ENCODE measurements at regions not wholly inside any gene's neighbourhood (a gene's known extent, or its start where the extent isn't known, plus 50 kb on each side); places are given as distances from the start of the nearest gene placed in this dataset.

DNA sequence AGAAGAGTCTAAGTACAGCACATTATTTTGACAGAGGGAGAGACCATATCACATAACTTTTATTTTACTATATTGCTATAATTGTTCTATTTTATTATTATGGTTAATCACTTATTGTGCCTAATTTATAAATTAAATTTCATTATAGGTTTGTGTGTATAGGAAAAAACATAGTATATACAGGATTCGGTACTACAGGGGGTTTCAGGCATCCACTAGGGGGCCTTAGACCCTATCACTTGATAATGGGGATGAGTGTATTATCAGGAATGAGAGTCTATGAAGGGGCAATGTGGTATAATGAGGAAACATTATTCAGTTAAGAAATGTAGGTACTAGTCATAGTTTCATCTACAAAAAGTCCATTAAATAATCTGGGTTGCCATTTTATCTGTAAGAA is 833.1 kb downstream of the C4orf33 start:
- DNase-seq (ENCODE audit: insufficient read length, low spot score) (no peak), FAIRE-seq (no peak)
- TF ChIP-seq POU2F2 (IDR thresholded peaks at IDR 0.05; ENCODE audit: low read depth, low read length) (no peak), POLR2AphosphoS5 (IDR thresholded peaks at IDR 0.05; ENCODE audit: low read depth, low read length) (no peak)

DNA sequence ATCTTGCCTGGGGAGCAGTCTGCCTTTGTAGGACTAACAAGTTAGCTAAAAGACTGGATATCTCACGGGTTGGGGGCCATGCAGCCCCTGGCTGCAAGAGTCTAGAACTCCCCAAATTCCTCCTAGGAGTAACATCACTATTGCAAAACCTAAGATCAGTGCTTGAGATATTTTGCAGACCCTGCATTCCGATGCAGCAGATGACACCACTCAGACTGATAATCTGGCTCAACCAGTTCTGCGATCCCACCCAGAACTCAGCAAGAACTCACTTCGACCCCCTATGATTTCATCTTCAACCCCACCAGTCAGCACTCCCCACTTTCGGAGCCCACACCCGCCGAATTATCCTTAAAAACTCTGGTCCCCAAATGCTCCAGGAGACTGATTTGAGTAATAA is 834.0 kb downstream of the C4orf33 start:
- TF ChIP-seq POU2F2 (IDR thresholded peaks at IDR 0.05; ENCODE audit: low read depth, low read length) (no peak), POLR2A (IDR thresholded peaks at IDR 0.05; ENCODE audit: low read depth, low read length) (no peak), TAF1 (IDR thresholded peaks at IDR 0.05; ENCODE audit: low read depth, low read length) (no peak), SPI1 (IDR thresholded peaks at IDR 0.05; ENCODE audit: low read depth, low read length) (no peak), PAX5 (IDR thresholded peaks at IDR 0.05; ENCODE audit: insufficient read depth, low read length, severe bottlenecking) (no peak), POLR2AphosphoS5 (IDR thresholded peaks at IDR 0.05; ENCODE audit: low read depth, low read length) (no peak)
- FAIRE-seq, result no peak
- no peak for DNase-seq (ENCODE audit: insufficient read length, low spot score)

DNA sequence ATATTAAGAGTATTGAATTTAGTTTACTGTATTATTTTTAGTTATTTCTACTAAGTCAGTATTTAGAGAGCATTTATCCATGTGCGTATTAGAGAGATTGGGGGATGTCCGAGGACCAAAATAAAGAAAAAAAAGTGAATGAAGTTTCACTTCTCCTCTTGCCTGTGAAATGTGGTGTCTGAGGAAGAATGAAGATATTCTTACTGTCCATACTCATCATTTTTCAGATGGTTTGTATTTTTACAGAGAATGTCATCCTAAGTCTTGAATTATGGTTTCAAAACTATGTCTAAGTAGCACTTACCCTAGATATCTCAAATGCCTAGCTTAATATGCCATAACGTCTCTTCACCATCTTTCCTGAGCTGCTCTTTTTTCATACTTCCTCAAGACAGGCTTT is 854.3 kb downstream of the C4orf33 start:
- DNase-seq (ENCODE audit: insufficient read length, low spot score) (no peak), FAIRE-seq (no peak)
- TF ChIP-seq PAX5 (IDR thresholded peaks at IDR 0.05; ENCODE audit: insufficient read depth, low read length, severe bottlenecking) (no peak), POU2F2 (IDR thresholded peaks at IDR 0.05; ENCODE audit: low read depth, low read length) (no peak), POLR2AphosphoS5 (IDR thresholded peaks at IDR 0.05; ENCODE audit: low read depth, low read length) (no peak), POLR2A (IDR thresholded peaks at IDR 0.05; ENCODE audit: low read depth, low read length) (no peak), TAF1 (IDR thresholded peaks at IDR 0.05; ENCODE audit: low read depth, low read length) (no peak), SPI1 (IDR thresholded peaks at IDR 0.05; ENCODE audit: low read depth, low read length) (no peak)

DNA sequence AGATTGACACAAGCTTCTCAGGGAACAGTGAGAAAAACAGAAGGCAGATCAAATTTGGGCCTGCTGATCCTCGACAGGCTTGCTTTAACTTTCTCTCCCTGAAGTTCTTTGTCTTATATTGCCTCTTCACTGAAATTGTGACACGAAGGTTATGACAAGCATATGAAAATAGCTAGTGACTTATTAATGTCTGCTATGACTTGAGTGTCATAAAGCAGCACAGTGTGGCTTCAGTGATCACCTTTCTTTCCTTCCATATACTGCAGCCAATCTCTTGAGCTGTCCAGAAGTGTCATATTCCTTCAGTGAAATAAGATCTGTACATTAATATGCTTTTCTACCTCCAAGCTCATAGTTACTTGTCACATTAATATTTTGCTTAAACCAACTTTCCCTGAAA is 870.2 kb downstream of the C4orf33 start:
- no peak for TF ChIP-seq POU2F2 (IDR thresholded peaks at IDR 0.05; ENCODE audit: low read depth, low read length)
- TF ChIP-seq TAF1 (IDR thresholded peaks at IDR 0.05; ENCODE audit: low read depth, low read length), result no peak
- TF ChIP-seq POLR2AphosphoS5 (IDR thresholded peaks at IDR 0.05; ENCODE audit: low read depth, low read length), result no peak
- TF ChIP-seq POLR2A (IDR thresholded peaks at IDR 0.05; ENCODE audit: low read depth, low read length), result no peak
- FAIRE-seq (no peak), DNase-seq (ENCODE audit: insufficient read length, low spot score) (no peak)

DNA sequence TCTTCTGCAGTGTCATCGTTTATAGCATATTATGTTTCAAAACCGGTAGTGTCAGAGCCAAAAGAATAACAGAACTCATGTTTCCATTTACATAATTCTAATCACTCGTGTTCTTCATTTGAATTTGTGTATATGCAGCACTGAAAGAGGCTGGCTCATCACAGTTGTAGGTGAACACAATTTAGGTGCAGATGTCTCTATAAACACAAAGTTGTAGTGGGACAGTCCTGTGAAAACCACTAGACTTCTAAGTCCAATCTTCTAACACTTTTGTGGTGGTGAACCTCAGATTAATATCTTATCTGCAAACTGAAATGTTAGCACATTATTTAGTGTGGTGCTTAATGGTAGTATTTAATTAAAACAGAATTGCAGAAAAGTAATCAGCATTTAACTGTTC is 872.4 kb downstream of the C4orf33 start:
- TF ChIP-seq TAF1 (IDR thresholded peaks at IDR 0.05; ENCODE audit: low read depth, low read length) (no peak), POU2F2 (IDR thresholded peaks at IDR 0.05; ENCODE audit: low read depth, low read length) (no peak), POLR2AphosphoS5 (IDR thresholded peaks at IDR 0.05; ENCODE audit: low read depth, low read length) (no peak), SPI1 (IDR thresholded peaks at IDR 0.05; ENCODE audit: low read depth, low read length) (no peak), PAX5 (IDR thresholded peaks at IDR 0.05; ENCODE audit: insufficient read depth, low read length, severe bottlenecking) (no peak), POLR2A (IDR thresholded peaks at IDR 0.05; ENCODE audit: low read depth, low read length) (no peak)
- DNase-seq (ENCODE audit: insufficient read length, low spot score) (no peak), FAIRE-seq (no peak)

DNA sequence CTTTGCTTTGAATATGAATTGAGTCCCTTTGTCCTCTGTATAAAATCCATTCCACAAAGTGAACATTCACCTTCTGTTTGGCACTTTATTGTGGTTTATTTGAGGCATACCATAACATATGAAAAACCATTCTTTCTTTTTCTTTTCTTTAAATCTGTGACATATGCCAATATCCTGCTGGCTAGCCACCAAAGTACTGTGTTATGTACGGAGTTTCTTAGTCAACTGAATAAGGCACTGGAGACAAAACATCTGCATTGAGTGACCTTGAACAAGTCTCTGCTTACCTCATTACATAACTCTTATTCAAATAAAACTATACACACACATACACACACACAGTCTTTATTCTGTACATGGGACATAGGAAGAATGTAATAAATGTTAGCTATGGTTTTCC is 872.8 kb downstream of the C4orf33 start:
- FAIRE-seq (no peak), DNase-seq (ENCODE audit: insufficient read length, low spot score) (no peak)
- no peak for TF ChIP-seq PAX5 (IDR thresholded peaks at IDR 0.05; ENCODE audit: insufficient read depth, low read length, severe bottlenecking)
- no peak for TF ChIP-seq POU2F2 (IDR thresholded peaks at IDR 0.05; ENCODE audit: low read depth, low read length)
- TF ChIP-seq SPI1 (IDR thresholded peaks at IDR 0.05; ENCODE audit: low read depth, low read length), result no peak
- no peak for TF ChIP-seq POLR2AphosphoS5 (IDR thresholded peaks at IDR 0.05; ENCODE audit: low read depth, low read length)
- no peak for TF ChIP-seq TAF1 (IDR thresholded peaks at IDR 0.05; ENCODE audit: low read depth, low read length)
- no peak for TF ChIP-seq POLR2A (IDR thresholded peaks at IDR 0.05; ENCODE audit: low read depth, low read length)

DNA sequence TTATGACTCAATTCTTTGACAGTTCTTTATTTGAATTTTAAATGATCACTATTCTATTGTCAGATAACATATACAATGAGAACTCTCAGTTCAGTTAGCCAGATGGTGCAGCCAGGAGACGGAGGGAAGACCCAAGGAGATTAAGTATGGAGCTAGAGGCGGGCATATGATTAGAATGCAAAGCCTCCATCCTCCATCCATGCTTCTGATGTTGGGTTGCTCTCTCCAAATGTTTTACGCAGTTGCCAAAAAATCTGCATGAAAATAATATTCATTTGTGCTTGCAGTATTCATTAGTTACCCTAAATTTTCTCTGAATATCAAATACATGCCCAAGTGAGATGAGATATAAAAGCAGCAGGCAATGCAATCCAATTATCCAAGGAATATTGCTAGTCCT is 874.8 kb downstream of the C4orf33 start:
- FAIRE-seq, result no peak
- DNase-seq (ENCODE audit: insufficient read length, low spot score), result no peak
- TF ChIP-seq POLR2A (IDR thresholded peaks at IDR 0.05; ENCODE audit: low read depth, low read length), result no peak
- TF ChIP-seq SPI1 (IDR thresholded peaks at IDR 0.05; ENCODE audit: low read depth, low read length), result no peak
- no peak for TF ChIP-seq PAX5 (IDR thresholded peaks at IDR 0.05; ENCODE audit: insufficient read depth, low read length, severe bottlenecking)
- no peak for TF ChIP-seq POLR2AphosphoS5 (IDR thresholded peaks at IDR 0.05; ENCODE audit: low read depth, low read length)
- no peak for TF ChIP-seq POU2F2 (IDR thresholded peaks at IDR 0.05; ENCODE audit: low read depth, low read length)
- no peak for TF ChIP-seq TAF1 (IDR thresholded peaks at IDR 0.05; ENCODE audit: low read depth, low read length)

DNA sequence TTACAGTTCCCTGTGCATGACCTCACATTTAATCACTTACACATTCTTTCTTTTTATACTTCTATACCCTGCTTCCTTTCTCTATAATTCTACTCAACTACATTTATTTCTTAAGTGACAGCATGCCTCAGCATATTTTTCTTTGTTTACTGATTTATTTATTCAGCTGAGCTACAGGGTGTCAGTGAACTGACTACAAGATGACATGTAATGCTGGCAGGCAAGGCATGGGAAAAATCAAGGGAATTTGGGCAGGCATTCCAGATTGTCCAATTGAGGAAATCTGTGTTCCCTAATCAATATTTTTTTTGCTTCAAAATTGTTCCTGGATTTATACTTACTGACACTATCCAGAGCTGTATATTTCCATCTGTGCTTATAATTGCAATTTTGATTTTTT is 875.5 kb downstream of the C4orf33 start:
- DNase-seq (ENCODE audit: insufficient read length, low spot score), result no peak
- no peak for TF ChIP-seq TAF1 (IDR thresholded peaks at IDR 0.05; ENCODE audit: low read depth, low read length)

DNA sequence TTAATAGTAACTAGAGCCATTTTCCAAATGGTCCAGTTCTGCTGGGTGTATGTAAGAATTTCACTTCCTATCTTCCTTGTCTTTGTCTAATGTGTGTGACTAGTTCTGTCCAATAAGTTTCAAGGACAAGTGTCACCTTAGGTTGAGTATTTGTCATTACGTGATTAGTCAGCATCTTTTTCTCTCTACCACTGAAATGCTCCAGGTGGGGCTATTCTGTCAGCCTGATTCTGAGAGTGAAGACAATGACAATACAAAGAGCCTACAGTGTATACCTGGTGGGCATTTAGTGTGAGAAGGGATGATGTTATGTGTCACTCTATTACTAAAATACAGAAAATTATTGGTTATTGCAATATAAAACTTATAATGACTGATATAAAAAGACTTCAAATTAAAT is 876.3 kb downstream of the C4orf33 start:
- FAIRE-seq, result no peak
- no peak for TF ChIP-seq PAX5 (IDR thresholded peaks at IDR 0.05; ENCODE audit: insufficient read depth, low read length, severe bottlenecking)
- no peak for TF ChIP-seq POLR2A (IDR thresholded peaks at IDR 0.05; ENCODE audit: low read depth, low read length)
- TF ChIP-seq TAF1 (IDR thresholded peaks at IDR 0.05; ENCODE audit: low read depth, low read length), result no peak
- no peak for TF ChIP-seq POU2F2 (IDR thresholded peaks at IDR 0.05; ENCODE audit: low read depth, low read length)
- no peak for TF ChIP-seq SPI1 (IDR thresholded peaks at IDR 0.05; ENCODE audit: low read depth, low read length)
- no peak for TF ChIP-seq POLR2AphosphoS5 (IDR thresholded peaks at IDR 0.05; ENCODE audit: low read depth, low read length)
- no peak for DNase-seq (ENCODE audit: insufficient read length, low spot score)

More for the DNA sequence above, 875.5 kb downstream of the C4orf33 start:
- FAIRE-seq, result no peak

DNA sequence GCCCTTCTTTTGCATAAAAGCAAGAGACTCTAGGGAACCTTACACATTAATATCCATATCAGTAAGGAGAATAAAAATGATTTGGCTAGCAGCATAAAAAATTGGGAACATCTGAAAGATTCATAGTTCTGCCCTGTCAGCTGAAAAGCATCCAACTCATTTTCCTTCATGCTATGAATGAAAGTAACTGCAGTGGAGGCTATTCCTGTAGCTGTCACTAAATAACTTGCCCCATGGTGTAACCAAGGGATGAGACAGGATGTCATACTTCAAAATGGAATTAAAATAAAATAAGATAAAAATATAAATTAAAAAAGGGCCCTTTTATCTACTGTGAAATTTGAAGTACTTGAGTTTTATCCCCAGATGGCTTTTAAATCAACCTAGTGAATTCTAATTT is 878.8 kb downstream of the C4orf33 start:
- no peak for TF ChIP-seq POLR2A (IDR thresholded peaks at IDR 0.05; ENCODE audit: low read depth, low read length)
- TF ChIP-seq POLR2AphosphoS5 (IDR thresholded peaks at IDR 0.05; ENCODE audit: low read depth, low read length), result no peak
- no peak for TF ChIP-seq SPI1 (IDR thresholded peaks at IDR 0.05; ENCODE audit: low read depth, low read length)
- no peak for TF ChIP-seq POU2F2 (IDR thresholded peaks at IDR 0.05; ENCODE audit: low read depth, low read length)
- TF ChIP-seq TAF1 (IDR thresholded peaks at IDR 0.05; ENCODE audit: low read depth, low read length), result no peak
- no peak for TF ChIP-seq PAX5 (IDR thresholded peaks at IDR 0.05; ENCODE audit: insufficient read depth, low read length, severe bottlenecking)
- no peak for FAIRE-seq
- DNase-seq (ENCODE audit: insufficient read length, low spot score), result no peak

DNA sequence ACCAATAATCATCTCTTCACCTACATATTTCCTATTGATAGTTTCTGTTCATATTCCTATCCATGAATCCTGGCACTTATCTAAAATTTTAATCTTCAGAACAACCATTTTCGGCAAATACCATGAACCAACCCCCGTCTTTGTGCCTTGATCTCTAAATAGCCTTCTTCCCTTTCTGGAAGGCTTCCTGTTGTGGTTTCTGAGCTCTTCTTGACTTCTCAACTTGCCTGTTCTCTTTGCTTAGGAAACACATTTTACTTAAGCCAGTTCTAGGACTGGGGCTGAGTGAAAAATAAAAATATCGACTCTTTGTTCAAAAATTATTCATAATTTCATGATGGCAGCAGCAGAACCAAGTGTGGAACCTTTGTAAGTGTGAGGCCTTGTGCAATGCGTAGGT is 882.4 kb downstream of the C4orf33 start:
- TF ChIP-seq POLR2A (IDR thresholded peaks at IDR 0.05; ENCODE audit: low read depth, low read length) (no peak), TAF1 (IDR thresholded peaks at IDR 0.05; ENCODE audit: low read depth, low read length) (no peak), SPI1 (IDR thresholded peaks at IDR 0.05; ENCODE audit: low read depth, low read length) (no peak), PAX5 (IDR thresholded peaks at IDR 0.05; ENCODE audit: insufficient read depth, low read length, severe bottlenecking) (no peak), POU2F2 (IDR thresholded peaks at IDR 0.05; ENCODE audit: low read depth, low read length) (no peak), POLR2AphosphoS5 (IDR thresholded peaks at IDR 0.05; ENCODE audit: low read depth, low read length) (no peak)
- FAIRE-seq (no peak), DNase-seq (ENCODE audit: insufficient read length, low spot score) (no peak)

Measured in GM12891 (cell line).